GM21447 (cell line): ENCODE measurements at regions not wholly inside any gene's neighbourhood (a gene's known extent, or its start where the extent isn't known, plus 50 kb on each side); places are given as distances from the start of the nearest gene placed in this dataset.

Experiments used
- ATAC-seq: cut with Tn5 transposase; IDR thresholded peaks from one replicate; pipeline ENCODE4 v1.9.1; 2021; ENCODE audit not compliant: unreplicated experiment

DNA sequence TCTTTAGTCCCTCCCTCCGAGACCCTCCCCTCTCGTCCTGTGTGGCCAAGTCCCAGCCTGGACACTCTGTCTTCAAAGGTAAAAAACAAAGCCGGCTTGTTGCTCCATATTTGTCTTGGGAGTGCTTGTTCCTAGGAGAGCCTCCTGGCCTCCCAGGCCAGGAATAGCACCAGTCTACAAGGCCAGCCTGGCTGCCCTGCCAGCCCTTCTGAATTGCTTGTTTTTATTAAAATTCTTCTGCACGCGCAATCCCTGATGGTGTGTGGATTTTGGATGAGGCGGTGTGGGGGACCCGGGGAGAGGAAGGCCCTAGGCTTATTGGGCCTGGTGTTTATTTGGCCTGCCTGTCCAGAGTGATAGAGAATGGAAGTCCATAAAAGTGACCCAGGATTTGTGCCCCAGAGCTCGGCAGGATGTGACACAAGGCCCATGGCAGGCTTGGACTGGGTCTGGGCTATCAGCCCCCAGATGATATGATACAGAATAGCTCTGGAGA, 297.3 kb downstream of the CYP26B1 start:
- ATAC-seq, result no peak

DNA sequence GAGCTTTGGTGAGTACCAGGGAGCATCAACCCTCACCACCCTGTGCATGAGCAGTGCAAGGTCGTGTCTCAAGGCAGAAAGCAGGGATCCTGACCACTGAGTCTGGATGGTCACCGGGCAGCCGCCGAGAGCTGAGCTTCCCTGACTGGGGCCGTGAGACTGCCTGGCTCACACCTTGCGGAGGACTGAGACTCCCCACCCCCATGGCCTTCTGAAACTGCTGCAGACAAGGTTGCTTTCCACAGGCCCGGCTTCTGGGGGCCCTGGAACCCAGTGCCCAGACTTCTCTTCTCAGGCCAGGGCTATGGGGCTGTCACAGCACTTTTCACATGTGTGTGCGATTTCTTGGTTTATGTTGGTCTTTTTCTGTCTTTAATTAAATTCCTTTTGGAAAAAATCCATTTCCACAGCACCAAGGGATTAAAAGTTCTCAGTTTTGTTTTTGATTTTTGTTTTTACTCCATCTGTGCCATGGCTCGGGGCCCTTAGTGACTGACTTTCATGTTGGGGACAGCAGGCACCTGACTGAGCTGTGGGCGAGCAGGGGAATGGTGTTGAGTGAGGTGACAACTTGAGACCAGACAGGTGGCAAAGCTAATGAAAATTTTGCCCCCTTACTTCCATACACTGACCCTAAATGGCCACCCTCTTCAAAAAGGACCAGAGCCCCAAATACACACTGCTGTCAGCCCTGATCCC, 297.9 kb downstream of the CYP26B1 start:
- no peak for ATAC-seq

DNA sequence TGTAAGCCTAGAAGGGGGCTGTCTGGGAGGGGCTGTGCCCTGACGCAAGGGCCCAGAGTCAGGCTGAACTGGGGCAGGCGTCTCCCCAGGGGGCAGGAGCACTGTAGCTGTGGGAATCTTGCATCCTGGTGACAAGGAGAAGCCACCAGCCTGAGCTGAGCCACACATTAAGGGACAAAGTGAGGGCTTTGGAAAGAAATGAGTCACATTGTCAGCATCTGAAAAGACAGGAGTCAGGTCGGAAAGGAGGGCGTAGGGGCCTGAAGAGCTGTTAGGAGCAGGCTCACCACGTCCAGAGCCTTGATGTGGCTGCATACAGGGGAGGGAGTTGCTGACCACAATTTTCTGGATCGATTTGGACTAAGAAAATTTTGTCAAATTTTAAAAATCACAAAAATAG, 298.6 kb downstream of the CYP26B1 start:
- ATAC-seq, result no peak

DNA sequence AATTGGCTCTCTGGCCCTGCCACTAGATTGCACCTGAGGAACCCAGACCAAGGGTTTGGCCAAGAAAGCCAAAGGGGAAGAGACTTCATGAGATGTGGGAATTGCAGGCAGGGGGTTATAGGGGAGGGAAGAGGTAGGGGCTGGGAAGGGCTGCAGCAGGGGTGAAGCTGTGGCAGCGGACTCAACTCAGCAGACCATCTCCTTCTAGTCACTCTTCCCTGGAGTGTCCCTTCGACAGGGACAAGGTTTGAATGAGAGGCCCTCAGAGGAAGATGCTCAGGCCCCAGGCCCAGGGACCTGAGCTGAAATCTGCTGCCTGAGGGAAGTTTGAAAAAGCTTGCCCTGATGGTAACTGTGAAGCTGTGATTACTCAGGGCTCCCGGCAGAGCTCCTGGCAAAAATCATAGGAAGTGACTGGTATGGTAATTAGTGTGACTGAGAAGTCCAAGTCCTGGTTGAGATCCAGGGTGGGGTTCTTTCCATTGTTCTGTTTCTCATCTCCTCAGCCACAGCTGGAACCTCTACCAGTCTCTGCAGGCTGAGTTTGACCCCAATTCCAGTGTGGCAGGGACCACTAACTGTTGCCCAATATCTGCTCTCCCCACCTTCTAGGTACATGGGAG, 300.9 kb downstream of the CYP26B1 start:
- no peak for ATAC-seq

DNA sequence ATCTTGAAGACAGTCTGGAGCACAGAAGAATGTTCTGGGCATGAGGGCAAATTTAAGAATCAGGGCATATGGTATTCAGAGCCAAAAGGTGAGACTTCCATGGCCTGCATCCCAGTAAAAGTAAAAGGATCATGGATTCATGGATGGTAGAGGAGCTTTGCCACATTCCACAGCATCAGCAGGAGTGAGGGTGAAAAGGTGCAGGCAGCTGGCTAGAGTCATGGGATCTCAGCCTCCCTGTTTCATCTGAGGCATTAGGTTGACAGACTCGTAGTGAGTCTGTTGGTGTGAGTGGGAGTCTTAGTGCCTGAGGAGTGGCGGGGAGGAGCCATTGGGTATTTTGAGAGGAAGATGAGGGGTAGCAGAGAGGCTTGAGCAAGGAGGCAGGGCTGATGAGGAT, 301.6 kb downstream of the CYP26B1 start:
- ATAC-seq, result no peak

DNA sequence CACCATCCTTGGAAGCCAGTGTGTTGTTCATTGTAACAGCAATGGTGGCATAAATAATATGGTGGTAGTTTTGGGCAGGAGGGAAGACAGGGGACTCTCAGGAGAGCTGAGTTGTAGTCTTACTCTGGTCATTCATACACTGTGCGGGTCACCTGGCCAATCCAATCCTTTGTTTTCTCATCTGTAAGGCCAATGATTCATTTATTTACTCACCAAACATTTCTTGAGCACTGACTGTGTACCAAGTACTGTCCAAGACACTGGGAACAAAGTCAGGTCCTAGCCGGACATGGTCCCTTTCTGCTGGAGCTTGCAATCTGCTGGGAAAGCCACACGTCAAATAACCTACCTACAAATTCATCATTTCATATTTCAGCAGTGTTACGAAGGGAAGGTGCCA, 302.7 kb downstream of the CYP26B1 start:
- no peak for ATAC-seq

DNA sequence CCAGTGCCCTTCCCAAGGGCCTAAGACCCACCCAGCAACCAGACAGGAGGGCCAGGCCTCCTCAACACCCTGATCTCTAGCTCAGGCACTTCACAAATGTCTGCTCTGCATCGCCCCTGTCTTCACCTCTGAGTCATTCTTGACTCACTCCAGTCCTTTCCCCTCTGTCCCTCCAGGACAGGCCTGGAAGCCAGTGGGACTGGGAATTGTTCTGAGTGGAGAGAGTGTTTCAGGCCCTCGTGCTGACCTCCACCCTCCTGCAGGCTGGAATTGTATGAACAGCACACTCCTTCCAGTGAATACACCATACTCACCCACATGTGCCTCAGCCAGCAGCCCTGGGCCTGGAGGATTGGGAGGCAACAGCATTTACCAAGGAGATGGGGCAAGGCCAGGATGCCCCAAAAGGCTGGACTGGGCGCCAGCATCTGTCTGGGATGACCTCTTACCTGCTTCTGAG, 304.2 kb downstream of the CYP26B1 start:
- ATAC-seq, result no peak

DNA sequence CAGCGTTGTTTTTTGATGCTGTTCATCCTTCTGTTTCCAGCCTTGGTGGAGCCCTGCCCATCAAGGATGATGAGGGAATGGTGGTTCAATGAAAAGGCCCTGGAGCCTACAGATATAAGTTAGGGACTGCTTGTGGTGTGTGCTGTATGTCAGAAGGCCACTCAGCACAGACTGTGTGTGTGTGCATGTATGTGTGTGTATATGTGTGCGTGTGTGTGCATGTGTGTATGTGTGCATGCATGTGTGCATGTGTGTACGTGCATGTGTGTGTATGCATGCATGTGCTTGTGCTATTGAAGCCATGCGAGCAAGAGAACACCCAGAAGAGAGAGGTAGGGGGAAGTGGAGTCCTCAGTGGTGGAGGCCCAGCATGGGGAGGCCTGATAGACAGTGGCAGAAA, 304.9 kb downstream of the CYP26B1 start:
- ATAC-seq, result no peak

DNA sequence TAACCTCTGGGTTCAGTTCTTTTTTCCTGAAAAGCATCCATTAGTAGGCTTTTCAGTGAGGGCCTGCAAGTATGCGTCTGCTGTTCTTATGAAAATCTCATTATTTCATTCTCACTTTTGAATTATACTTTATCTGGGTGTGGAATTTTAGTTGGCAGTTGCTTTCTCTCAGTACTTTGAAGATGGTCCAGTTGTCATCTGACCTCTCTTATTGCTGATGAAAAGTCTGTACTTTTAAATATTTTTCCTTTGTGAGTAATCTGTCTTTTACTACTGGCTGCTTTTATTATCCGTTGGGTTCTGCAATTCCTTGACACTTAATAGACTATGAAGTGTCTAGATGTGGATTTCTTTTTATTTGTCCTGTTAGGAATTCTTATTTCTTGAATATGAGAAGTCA, 307.8 kb downstream of the CYP26B1 start:
- no peak for ATAC-seq

DNA sequence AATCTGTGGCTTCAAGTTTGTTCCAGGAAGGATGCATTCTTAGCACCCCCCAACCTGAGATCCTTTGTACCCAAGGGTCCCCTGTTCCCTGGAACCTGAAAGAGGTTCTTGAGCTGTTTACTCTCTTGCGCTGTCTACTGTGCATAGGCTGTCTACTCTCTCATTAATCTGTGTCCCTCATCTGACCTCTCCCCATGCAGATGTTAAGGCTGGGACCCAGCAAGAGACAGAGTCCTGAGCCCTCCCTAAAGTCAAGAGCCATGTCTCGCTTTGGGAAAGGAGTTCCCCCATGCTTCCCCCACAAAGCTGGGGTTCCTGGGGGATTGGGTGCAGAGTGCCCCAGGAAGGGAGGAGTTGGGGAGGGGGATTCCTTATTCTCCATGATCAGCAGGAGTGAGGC, 312.9 kb downstream of the CYP26B1 start:
- ATAC-seq, result no peak

DNA sequence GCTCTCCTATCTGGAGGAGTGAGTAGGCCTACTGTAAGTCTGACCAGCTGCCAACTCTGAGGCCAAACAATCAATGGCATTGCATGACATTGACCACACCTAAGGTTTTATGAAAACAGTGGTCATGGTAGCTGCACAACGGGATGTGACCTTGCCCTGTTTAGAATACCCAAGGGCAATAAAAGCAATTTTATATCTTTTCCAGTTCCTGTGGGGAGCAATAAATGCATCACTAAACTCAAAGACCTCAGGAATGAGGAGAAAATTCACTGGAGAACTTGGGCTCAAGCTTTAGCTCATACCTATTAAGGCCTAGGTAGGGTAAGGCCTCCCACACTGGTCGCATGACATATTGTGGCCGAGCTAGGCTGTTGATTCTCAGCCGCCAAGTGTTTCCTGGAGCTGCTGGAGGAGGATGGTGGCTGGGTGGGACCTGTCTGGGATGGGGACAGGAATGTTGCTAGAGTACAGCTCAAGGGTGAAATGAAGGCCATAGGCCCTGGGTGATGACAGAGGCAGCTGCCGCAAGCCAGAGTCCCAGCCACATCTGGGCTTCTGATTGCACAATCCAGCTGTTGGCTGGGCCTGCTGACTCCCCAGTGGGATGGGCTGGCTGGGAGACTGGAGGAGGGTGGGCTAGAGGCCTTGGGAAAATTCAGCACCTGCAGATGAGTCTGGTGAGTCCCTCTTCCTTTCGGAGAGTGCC, 313.7 kb downstream of the CYP26B1 start:
- ATAC-seq, result no peak

DNA sequence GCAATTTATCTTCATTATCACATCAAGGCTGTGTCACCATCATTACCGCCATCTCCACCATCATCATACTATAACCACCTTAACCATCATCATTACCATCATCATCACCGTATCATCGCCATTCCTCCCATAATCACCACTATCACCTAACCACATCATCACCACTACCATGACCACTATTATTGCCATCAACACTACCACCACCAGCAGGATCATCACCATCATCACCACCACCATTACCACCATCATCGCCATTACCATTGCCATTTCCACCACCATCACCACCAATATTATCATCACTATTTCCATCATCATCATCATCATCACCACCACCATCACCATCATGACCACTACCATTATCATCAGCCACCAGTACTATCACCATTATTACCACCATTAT, 314.4 kb downstream of the CYP26B1 start:
- no peak for ATAC-seq

DNA sequence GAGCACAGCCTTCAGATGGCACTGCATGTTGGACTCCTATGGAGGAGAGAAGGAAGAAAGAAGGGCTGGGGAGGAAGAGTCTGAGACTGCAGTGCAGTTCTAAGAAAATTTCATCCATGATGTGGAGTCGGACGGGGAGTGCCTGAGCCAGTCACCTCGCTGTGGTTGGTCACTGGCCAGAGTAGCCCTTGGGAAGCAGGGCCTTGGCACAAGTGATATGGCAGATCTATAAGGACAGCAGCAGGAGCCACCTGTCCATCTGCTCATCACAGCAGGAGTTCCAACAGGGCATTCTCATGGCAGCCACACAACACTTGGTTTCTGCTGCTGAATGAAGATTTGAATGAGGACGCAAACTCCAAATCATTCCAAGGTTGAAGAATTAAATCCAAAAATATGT, 314.8 kb downstream of the CYP26B1 start:
- ATAC-seq, result no peak

DNA sequence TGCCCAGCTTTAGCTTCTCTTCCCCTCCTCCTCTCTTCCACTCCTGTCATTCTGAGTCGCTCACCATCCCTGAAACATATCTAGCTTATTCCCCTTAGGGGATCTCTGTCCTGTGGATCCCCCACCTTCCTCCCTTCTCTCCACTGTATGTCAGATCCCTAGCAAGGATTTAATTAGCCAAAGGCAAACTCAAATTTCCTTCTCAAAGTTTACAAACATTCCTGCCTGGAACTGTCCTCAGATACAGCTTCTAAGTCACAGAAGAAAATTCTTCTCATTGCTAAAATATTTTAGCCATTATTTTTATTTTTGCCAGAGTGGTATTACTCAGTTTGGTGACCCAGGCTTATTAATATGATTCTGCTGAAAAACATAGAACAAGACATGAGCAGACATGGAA, 315.3 kb downstream of the CYP26B1 start:
- ATAC-seq, result no peak

DNA sequence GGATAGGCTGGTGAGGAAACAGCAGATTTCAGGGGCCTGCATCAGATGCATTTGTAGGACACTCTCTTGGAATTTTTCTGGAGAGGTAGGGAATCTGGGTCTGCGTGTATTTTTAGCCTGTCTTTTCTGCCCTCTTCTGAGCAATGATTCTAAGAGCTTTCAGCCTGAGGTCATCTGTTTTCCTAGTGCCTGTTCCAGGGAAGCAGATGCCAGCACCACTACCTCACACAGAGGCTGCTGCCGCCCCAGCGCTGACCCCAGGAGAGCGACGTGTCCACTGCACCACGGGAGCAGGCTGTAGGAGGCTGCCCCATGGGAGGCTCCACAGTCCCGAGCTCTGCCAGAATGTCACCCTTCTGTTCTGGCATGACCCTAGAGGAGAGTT, 316.5 kb downstream of the CYP26B1 start:
- ATAC-seq, result no peak

DNA sequence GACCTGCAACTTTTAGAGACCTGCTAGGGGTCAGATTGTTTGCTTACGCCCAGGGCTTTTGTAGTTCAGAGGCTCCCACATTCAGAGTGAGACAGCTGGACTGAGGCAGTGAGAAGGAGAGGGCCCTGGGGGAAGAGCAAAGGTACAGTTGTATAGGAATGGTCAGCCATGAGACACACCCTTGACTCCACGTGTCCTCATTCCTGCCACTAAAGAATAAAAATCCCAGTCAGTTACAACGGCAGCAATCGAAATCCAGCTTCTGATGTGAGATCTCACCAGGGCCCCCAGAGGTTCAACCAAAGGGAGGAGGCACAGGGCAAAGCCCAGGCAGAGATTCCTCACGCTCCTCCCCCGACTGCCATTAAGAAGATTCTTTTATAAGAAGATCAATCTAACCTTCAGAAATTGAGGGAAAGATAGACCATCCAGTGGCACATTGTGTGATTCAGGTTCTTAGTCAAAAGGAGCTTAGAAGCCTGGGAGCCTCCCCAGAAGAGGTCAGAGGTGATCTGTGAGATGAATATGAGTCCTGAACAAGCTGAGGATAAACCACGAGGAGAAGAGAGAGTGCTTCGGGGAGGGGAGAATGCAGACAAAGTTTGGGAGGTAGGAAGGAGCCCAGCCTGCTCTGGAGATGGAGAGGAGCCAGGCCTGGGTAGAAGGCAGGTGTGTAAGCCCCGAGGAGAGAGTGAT, 317.0 kb downstream of the CYP26B1 start:
- ATAC-seq, result no peak

DNA sequence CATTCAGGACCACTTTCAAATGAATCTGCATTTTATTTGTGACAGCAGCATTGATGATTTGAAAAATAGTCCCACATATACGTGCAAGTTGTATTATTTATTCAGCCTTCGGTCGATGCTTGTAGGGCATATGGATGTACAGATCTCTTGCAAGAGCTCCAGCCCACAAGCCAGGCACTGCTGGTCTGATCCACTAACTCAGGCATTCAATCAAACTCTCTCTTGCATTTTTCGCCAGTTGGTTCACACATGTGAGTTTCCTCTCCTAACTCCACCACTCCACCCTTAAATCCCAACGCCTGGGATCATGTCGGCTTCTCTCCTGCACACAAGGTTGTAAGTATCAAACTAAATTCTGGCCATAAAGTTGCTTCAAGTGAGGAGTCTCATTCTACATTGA, 318.7 kb downstream of the CYP26B1 start:
- ATAC-seq, result no peak

DNA sequence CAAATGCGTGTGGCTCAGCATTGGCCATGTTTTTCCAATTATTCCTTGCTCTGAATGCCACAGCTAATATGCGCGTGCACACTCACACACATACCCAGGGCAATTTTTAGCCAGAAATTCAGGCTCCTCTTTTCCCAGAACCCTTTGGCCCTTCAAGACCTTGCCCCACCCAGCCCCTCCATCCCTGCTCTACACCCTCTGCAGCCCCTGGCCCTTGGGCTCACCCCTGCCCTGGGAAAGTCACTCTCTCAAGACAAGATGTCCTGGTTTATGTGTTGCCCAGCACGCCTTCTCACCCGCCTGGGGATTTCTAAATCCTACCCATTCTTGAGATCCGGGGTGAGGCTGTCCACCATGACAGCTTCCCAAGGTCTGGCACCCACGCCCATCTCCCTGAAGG, 319.7 kb downstream of the CYP26B1 start:
- no peak for ATAC-seq

DNA sequence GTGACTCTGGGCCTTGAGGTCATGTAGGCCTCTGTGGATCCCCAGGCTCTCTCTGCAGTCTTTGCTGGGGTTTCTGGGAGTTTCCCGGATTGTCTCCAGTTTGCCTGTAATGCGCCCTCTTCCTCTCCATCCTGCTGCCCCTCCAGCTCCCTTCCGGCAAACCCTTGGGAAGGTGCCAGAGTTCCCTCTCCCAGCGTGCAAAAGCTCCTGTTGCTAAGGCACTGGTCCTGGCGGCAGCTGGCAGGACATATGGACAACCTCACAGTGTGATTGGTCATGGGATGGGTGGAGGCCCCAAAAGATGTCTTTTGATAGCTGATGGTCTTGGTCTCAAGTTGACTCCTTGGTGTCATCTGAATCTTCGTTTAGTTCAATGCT, 320.1 kb downstream of the CYP26B1 start:
- no peak for ATAC-seq

DNA sequence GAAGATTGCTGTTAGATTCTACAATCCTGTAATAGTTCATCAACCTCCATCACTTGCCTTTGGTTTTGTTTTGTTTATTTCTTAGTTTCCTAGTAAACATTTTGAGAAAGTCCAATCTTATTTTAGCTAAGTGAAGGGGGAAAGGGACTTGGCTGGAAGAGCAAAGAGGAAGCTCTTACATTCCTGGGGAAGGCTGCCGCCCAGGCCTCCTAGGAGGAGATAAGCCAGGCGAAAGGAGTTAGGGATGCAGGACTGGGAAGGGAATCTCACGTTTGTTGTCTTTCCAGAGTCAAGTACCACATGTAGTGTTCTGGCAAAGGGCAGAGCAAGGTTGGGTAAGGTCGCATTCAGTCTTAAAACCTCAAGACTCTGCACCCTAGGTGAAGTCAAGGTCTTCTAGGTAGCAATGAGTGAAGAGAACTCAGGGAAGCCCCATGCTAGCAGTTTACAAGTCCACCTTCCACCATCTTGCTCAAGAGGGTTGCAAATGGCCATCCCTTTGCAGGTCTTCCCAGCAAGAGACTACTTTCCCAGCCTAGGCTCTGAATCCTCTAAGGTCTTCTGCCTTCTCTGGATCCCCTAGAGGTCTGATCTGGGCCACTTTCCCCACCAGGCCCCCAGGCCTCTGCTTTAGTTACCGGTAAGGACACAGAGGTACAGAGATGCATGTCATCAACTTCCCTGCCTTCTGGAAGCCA, 320.7 kb downstream of the CYP26B1 start:
- ATAC-seq, result no peak

DNA sequence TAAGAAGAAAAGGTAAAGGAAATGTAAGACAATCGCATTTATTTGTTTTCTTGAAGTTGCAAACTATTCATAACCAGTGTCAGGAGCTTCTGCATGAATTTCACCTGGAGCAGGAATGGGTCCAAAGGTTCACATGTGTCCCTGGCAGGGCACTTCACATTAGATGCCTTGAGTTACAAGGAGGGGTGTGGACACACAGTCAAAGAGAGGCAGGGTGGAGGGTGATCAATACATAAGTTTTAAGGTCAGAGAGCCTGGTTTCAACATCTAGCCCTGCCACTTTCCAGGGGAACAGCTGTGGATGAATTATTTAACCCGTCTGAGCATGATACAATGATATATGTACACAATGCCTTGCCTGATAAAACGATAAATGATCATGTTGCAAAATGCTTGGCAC, 321.4 kb downstream of the CYP26B1 start:
- no peak for ATAC-seq
